Fibroblast of lung (primary cell): ENCODE measurements at regions not wholly inside any gene's neighbourhood (a gene's known extent, or its start where the extent isn't known, plus 50 kb on each side); places are given as distances from the start of the nearest gene placed in this dataset.

Source experiments
- DNase-seq, 2 donors: peaks; one replicate each; pipeline versions ENCODE4 v3.0.0 to v3.0.0-alpha.2; 2010; ENCODE audit warnings: low read depth in 2 of 2
- H2AFZ ChIP-seq: 2 replicates; pipeline ENCODE4 v1.5.1; 2012; ENCODE audit warnings: low read length, control low read depth, inconsistent platforms
- H3K27ac ChIP-seq: 2 replicates; pipeline ENCODE4 v1.5.1; 2011; ENCODE audit warnings: low read length, control low read depth; ENCODE audit not compliant: insufficient read depth
- H3K27me3 ChIP-seq: 2 replicates; pipeline ENCODE4 v1.5.1; 2011; ENCODE audit warnings: mild to moderate bottlenecking, low read length; ENCODE audit not compliant: control insufficient read depth, insufficient read depth
- H3K36me3 ChIP-seq: 2 replicates; pipeline ENCODE4 v1.5.1; 2011; ENCODE audit warnings: low read length; ENCODE audit not compliant: control insufficient read depth, insufficient read depth
- H3K4me1 ChIP-seq: 2 replicates; pipeline ENCODE4 v1.5.1; 2011; ENCODE audit warnings: low read length; ENCODE audit not compliant: control insufficient read depth, insufficient read depth; ENCODE audit errors: extremely low read depth
- H3K4me2 ChIP-seq: 2 replicates; pipeline ENCODE4 v1.5.1; 2011; ENCODE audit warnings: low read length, control low read depth; ENCODE audit not compliant: insufficient read depth; ENCODE audit errors: extremely low read depth
- H3K4me3 ChIP-seq, 4 experiments: fragments of 200-600 bp in 1 of 4; sonication (generic) in 1 of 4; replicated peaks in 1 of 4; 2 replicates each; pipeline ENCODE4 v1.5.1; 2011 to 2016; ENCODE audit warnings: low read length in 4 of 4, low read depth in 3 of 4, mild to moderate bottlenecking in 3 of 4, control low read depth in 2 of 4, inconsistent platforms in 1 of 4, mixed read lengths in 1 of 4; ENCODE audit not compliant: insufficient read depth in 1 of 4; ENCODE audit errors: control extremely low read depth in 1 of 4
- H3K79me2 ChIP-seq: 2 replicates; pipeline ENCODE4 v1.5.1; 2012; ENCODE audit warnings: mild to moderate bottlenecking, low read length, inconsistent platforms; ENCODE audit not compliant: control insufficient read depth, insufficient read depth
- H3K9ac ChIP-seq: 2 replicates; pipeline ENCODE4 v1.5.1; 2011; ENCODE audit warnings: mild to moderate bottlenecking, low read length, control low read depth; ENCODE audit not compliant: insufficient read depth
- H3K9me3 ChIP-seq: 2 replicates; pipeline ENCODE4 v1.5.1; 2012; ENCODE audit warnings: low read depth, low read length; ENCODE audit not compliant: control insufficient read depth, insufficient read depth
- H4K20me1 ChIP-seq: 2 replicates; pipeline ENCODE4 v1.5.1; 2011; ENCODE audit warnings: low read length; ENCODE audit not compliant: control insufficient read depth, insufficient read depth; ENCODE audit errors: extremely low read depth
- CTCF ChIP-seq, 2 donors: IDR thresholded peaks in 1 of 2; conservative IDR thresholded peaks in 1 of 2; 1 replicate in 1 of 2; 2 replicates in 1 of 2; pipeline ENCODE4 v1.5.1; 2011 to 2012; ENCODE audit warnings: low read length in 2 of 2, control low read depth in 1 of 2, inconsistent platforms in 1 of 2, low read depth in 1 of 2, mild to moderate bottlenecking in 1 of 2
- EZH2 ChIP-seq: IDR thresholded peaks from 2 replicates; pipeline ENCODE4 v1.5.1; 2012; ENCODE audit warnings: low read length, control low read depth, mild to moderate bottlenecking; ENCODE audit errors: missing control alignments

GRCh38 chr19:28388988-28389387 lies 824.0 kb downstream of the UQCRFS1 start:
- Histone ChIP-seq H3K9ac (no peak overlapping the region), H3K36me3 (no peaks in the 10 kb centered on the region), H3K4me1 (no peaks in the 10 kb centered on the region), H3K79me2 (no peaks in the 10 kb centered on the region), H3K9me3 (no peaks in the 10 kb centered on the region), H3K27ac (no peak overlapping the region), H3K4me2 (no peak overlapping the region), H3K27me3 (no peaks in the 10 kb centered on the region), H3K4me3 (no peak overlapping the region), H2AFZ (no peak overlapping the region), H4K20me1 (no peaks in the 10 kb centered on the region)
- DNase-seq: no peak
- TF ChIP-seq EZH2 (no peak), CTCF (conservative IDR thresholded peaks at IDR 0.05 in 1 of 2, IDR thresholded peaks at IDR 0.05 in 1 of 2; ENCODE audit: low read depth in 1 of 2, low read length in 2 of 2) (no peak)

- H3K79me2 ChIP-seq: no peaks in the 10 kb centered on the region
- H4K20me1 ChIP-seq: no peaks in the 10 kb centered on the region
- no peaks in the 10 kb centered on the region for H3K27me3 ChIP-seq
- H3K9me3 ChIP-seq: no peaks in the 10 kb centered on the region
- no peak overlapping the region for H3K4me2 ChIP-seq
- H3K9ac ChIP-seq: no peak overlapping the region
- H3K4me1 ChIP-seq: no peaks in the 10 kb centered on the region
- no peak for DNase-seq
- no peak overlapping the region for H3K27ac ChIP-seq
- H3K4me3 ChIP-seq: no peak overlapping the region
- TF ChIP-seq CTCF (conservative IDR thresholded peaks at IDR 0.05 in 1 of 2, IDR thresholded peaks at IDR 0.05 in 1 of 2; ENCODE audit: low read depth in 1 of 2, low read length in 2 of 2): no peak
- TF ChIP-seq EZH2: no peak
- no peak overlapping the region for H2AFZ ChIP-seq
- H3K36me3 ChIP-seq: no peaks in the 10 kb centered on the region
Measured at GRCh38 chr19:28387507-28387906, 825.4 kb downstream of the UQCRFS1 start.

DNA sequence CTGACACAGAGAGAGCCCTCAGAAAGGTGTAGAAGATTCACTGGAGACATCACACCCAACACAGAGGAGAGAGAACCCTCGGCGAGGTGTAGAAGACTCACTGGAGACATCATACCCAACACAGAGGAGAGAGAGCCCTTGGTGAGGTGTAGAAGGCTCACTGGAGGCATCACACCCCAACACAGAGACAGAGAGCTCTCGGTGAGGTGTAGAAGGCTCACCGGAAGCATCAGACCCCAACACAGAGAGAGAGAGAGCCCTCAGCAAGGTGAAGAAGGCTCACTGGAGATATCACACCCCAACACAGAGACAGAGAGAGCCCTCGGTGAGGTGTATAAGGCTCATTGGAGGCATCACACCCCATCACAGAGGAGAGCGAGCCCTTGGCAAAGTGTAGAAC lies 826.5 kb downstream of the UQCRFS1 start:
- Histone ChIP-seq H4K20me1 (no peaks in the 10 kb centered on the region), H3K9ac (no peak overlapping the region), H2AFZ (no peak overlapping the region), H3K4me2 (no peak overlapping the region), H3K4me1 (no peaks in the 10 kb centered on the region), H3K27me3 (no peaks in the 10 kb centered on the region), H3K4me3 (no peak overlapping the region), H3K9me3 (no peaks in the 10 kb centered on the region), H3K79me2 (no peaks in the 10 kb centered on the region), H3K36me3 (no peaks in the 10 kb centered on the region), H3K27ac (no peak overlapping the region)
- TF ChIP-seq EZH2: no peak
- DNase-seq: no peak

- Histone ChIP-seq H3K4me1 (no peaks in the 10 kb centered on the region), H3K27ac (no peak overlapping the region), H3K4me2 (no peak overlapping the region), H3K79me2 (no peaks in the 10 kb centered on the region), H3K4me3 (no peak overlapping the region), H3K9me3 (no peaks in the 10 kb centered on the region), H2AFZ (no peak overlapping the region), H3K27me3 (no peaks in the 10 kb centered on the region), H3K9ac (no peak overlapping the region), H3K36me3 (no peaks in the 10 kb centered on the region), H4K20me1 (no peaks in the 10 kb centered on the region)
- DNase-seq: no peak
- no peak for TF ChIP-seq EZH2
- no peak for TF ChIP-seq CTCF (conservative IDR thresholded peaks at IDR 0.05 in 1 of 2, IDR thresholded peaks at IDR 0.05 in 1 of 2; ENCODE audit: low read depth in 1 of 2, low read length in 2 of 2)
Measured at GRCh38 chr19:28386066-28386465, 826.9 kb downstream of the UQCRFS1 start.
